NCI-H146 treated with DMSO at 0.1 percent for 48 hours (cell line): ENCODE measurements at regions not wholly inside any gene's neighbourhood (a gene's known extent, or its start where the extent isn't known, plus 50 kb on each side); places are given as distances from the start of the nearest gene placed in this dataset.
"Not testable (repeated sequence)": the region's sequence is repeated elsewhere in the genome, so short reads cannot be mapped to it uniquely, and the experiment has no call there.

Experiments used
- DNase-seq: peaks from one replicate; lab custom pipeline; 2025; ENCODE audit not compliant: unreplicated experiment; lab: John Stamatoyannopoulos, UW

DNA sequence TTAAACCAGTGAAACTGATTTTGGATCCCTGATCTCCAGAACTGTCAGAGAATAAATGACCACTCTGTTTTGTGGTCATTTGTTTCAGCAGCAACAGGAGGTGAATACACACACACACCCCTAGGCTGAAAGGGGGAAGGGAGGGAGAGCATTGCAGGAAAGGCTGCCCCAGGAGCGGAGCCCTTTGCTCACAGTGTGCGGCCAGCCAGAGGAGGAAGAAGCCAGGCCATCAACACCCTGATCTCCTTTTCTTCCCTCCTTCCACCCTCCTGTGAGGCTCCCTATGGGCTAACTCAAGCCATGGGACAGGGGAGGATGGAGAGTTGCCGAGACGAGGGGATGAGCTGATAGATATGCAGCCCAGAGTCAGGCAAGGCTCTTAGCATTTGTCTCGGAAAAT is 211.9 kb downstream of the TBX5 start:
- no peak for DNase-seq

DNA sequence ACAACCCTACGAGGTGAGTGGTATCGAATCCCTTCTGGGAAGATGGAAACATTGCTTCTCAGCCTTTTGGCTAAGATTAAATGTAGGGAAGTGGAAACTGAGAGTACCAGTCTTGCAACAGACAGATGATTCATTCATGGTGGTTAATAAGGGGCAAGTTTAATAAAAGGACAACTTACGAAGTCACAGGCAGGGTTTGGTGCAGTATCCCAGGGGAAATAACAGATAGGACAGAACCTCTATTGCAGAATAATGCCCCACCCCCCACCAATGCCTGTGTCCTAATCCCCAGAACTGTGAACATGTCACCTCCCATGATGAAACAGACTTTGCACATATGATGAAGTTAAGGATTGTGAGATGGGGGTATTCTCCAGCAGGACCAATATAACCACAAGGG is 212.5 kb downstream of the TBX5 start:
- DNase-seq = no peak

GRCh38 chr12:114192549-114192948 is 213.4 kb downstream of the TBX5 start:
- DNase-seq = no peak

- DNase-seq = no peak
Measured at GRCh38 chr12:114192013-114192412, 213.9 kb downstream of the TBX5 start.

- DNase-seq = no peak
Measured at GRCh38 chr12:114191581-114191980, 214.4 kb downstream of the TBX5 start.

DNA sequence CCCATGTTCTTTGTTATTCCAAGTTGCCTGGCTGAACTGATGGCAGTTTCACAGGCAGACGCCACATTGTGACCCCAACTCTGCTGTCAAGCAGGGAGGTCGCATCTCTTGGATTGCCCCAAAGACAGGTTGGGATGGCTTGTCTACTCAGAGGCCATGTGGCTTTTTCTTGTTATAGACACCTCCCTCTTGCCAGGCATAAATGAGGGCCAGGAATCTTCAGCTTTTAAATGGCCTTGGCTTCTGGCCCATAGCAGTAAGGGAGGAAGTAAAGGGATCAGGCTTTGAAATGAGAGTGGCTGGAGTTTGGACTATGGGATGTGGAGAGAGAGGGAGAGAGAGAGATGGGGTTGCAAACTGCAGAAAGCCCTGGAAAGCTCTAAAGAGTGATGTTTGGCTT is 215.0 kb downstream of the TBX5 start:
- no peak for DNase-seq

DNA sequence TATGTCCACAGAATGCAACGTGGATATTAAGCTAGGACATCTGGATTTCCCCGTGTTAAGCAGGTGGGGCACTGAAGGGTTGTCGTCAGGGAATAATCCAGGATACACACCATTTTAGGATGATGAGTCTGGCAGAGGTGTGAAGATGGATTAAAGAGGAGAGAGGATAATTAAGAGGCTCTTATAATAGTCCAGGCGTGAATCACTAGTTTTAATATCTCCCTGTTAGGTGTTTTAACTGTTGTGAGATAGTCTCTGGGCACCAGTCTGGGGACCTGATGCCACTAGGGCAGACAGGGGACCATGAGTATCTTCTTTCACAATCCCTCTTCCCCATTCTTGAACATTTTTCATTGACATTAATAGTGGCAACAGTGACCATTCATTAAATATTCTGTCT is 216.7 kb downstream of the TBX5 start:
- no peak for DNase-seq

DNA sequence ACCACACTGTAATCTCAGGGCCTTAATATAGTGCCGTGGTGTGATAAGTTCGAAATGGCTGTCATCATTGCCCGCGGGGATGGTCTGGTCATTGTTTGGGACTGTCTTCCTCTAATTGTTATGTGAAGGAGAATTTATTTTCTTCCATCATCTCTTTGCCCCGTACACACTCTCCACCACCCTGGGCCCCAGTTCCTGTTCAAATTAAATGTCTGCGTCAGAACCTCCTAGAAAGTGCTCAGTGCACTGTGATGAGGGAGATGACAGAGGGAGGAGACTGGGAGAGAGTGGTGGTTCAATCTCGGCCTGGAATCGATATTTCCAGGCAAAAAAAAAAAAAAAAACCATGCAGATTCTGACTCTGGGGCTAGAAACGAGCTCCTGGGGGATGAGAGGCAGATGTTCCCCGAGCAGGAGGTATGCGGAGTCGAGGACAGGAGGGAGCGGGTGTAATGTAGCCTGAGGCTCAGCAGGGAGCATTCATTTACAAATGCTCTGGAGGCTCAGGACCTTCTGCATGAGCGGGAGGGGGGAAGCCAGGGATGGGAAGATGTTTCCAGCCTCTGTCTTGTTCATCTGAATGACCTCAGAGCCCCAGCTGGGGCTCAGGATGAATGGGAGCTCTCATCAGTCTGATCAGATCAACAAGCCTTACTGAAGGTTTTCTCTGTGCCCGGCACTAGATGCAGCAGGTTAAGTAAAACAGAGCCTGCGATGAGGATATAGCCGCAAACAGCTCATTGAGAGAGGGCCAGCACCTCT is 219.5 kb downstream of the TBX5 start:
- DNase-seq = no peak

DNA sequence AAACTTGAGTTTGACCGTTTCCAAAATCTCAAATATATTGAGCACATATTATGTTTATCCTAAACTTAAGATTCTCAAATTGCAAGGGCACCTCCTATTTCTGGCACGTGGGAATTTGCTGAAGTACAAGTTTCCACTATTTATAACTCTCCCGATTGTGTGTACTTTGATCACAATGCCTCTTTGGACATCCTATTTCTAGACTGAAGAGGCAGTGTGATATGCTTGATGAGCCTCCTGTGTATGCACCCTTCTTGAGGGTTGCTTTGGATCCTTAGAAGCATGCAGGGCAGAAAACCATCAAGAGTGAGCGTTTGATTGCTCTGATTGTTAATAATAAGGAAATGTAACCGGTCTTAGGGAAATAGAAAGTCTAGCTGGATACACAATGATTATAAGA is 218.9 kb upstream of the RBM19 start:
- no peak for DNase-seq

DNA sequence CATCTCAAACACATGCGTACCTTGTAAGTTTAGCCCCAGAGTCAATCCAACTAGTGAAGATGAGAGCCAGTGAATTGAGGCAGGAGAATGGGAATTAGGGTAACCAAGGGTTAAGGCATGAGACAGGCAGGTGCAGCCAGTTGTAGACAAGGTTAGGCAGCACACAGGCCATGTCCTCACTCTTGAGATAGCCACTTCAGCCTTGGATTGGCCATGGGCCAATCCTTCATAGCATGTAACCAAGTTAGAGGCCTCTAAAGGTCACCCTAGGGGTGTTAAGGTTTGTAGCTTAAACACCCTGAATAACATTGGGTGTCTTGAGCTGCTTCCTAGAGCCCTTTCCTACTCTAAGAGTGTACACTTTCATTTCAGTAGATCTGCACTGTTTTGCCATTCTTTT is 208.2 kb upstream of the RBM19 start:
- no peak for DNase-seq

- no peak for DNase-seq
Measured at GRCh38 chr12:114172135-114172534, 206.0 kb upstream of the RBM19 start.

DNA sequence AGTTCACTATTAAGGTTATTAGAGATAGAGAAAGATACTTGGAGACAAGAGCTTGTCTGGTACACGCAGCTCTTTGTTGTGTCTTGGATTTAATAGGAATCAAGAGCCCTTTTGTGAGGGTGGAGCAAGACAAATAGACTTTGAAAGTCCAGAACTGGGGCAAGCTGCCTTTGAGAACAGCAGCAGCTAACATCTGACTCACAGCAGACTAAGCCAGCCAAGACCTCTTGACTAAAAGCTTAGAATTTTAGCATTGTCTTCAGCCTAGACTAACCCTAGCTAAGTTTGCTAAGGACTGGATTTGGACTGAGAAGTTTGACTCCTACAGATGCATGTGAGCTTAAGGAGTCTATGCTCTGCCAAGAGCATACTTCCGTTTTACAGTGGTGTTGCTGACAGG is 201.9 kb upstream of the RBM19 start:
- no peak for DNase-seq

- DNase-seq = no peak
Measured at GRCh38 chr12:114167431-114167830, 201.3 kb upstream of the RBM19 start.

DNA sequence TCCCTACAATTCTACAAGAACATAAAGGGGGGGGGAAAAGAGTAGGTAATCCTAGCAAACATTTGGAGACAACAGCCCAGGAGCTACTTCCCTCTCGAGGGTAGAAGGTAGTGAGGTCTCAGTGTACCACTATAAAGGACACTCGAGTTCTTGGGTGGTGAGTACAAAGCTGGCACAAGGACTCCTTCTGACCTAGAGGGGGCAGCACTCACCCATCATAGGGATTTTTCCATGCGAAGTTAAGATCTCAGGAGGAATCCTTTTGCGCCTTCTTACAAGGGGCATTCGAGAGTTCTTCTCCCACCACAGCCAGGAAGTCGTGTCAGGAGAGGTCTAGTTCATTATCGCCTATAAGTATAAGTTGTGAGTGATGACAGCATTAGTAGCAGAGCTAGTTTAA is 200.2 kb upstream of the RBM19 start:
- DNase-seq = no peak

DNA sequence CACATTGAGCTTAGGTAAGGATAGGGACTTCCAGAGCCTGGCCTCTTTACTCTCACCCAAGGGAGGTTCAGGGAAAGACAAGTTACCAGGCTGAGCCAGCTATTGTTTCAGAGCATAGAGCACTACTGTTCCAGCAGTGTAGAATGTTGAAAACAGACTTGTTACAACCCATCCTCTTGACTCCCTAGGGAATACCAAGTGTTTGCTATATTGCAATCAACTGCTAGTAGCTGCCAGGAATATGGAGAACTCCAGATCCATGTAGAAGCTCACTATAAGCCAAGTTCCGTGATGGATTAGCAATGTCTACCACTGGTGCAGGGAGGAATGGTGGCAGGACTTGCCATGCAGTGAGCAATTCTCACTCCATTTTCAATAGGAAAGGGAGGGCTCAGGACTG is 199.8 kb upstream of the RBM19 start:
- no peak for DNase-seq

GRCh38 chr12:114164351-114164750 is 198.2 kb upstream of the RBM19 start:
- DNase-seq = no peak

DNA sequence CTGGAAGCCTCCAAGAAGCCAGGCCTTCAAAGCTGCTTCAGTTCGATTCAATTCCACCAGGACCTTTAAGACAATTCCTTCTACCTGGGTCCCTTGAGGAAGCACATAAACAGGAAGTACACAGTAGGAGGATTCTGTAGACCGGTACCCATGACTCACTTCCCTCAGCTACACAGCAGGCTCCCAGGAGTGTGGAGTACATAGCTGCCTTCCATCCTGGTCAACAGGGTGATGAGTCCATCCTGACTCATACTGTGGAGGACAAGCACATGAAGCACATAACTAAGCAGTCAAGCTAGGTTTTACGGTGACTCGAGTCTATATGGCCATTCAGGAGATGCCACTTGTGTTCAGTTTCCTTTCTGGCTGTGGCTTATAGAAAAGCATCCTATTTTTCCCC is 197.6 kb upstream of the RBM19 start:
- no peak for DNase-seq

DNA sequence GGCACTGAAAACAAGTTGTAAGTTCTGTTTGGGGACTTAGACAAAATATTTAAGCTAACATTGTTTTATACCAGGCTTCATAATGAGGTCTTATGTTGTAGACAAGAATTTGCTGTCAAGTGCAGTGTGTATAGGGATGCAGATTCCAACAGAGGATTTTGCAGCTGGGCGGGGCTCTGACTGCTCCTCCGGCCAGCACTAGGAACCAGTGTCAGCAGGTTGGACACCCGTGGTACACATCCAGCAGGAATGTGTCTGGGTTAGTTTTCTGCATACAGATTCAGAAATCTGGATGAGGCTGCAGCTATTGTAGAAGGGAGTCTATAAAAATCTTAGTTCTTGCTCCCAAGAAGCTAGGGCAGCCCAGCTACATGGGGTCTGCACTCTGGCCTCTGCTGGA is 194.3 kb upstream of the RBM19 start:
- DNase-seq = no peak

DNA sequence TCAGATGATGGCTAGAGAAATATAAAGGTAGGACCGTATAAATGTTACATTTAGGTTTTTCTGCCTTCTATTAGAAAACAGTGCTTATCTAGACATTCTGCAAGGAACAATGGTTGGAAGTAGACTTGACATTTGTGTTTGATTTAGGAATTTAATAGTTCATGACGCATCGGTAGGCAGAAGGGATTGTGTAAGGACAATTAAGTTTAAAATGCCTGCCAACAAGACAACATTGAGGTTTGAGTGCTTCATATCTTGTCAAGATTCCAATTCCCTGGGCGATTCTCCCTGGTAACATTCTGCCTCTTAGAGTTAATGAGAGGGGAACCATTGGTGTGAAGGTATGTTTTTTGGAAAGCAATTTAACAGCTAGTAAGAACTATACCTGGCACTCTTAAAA is 186.8 kb upstream of the RBM19 start:
- DNase-seq = no peak

DNA sequence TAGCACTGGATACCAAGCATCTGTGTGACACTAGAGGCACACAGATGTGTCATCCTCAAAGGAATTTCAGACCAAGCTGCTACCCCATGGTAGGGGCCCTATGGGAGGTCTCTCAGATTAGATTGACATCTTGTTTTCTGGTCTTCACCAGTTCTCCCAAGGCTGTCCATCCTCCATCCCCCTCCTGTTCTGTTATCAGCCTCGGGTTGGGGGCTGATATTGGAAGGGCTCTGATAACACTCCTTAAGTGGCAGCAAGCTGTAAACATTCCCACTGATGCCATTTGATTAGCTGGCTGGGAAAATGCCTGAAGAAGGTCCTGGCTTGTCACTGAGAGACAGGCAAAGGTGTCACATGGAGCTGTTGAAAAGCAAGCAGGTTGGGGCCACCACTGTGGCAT is 185.9 kb upstream of the RBM19 start:
- no peak for DNase-seq

DNA sequence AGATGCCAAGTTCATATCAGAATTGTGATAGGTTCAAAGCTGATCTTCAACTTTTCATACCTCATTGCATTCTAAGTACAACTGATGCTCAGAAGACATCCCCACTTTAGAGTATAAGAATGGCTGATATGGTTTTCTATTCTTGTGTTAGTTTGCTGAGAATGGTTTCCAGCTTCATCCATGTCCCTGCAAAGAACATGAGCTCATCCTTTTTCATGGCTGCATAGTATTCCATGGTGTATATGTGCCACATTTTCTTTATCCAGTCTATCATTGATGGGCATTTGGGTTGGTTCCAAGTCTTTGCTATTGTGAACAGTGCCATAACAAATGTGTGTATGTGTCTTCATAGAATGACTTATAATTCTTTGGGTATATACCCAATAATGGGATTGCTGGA is 184.5 kb upstream of the RBM19 start:
- DNase-seq = not testable (repeated sequence)

- no peak for DNase-seq
Measured at GRCh38 chr12:114141921-114142564, 175.9 kb upstream of the RBM19 start.

DNA sequence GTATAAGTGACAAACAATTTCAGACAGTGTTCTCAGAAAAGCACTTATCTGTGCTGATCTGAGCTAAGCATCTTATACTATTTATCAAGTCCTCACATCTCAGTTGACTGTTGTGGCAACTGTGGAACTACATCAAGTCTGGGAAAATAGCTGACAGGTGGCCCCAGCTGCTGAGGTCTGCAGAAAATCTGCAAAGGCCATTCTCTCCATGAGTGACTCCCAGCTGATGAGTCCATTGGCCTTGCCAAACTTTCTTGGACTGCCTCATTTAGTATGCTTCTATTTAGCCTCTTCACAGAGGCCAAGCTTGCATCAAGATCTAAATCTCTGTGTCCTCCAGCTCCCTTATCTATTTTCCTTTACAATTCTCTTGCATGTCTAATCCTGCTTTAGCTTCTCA is 174.5 kb upstream of the RBM19 start:
- no peak for DNase-seq
